Fibroblast of skin of scalp (primary cell): ENCODE measurements at regions not wholly inside any gene's neighbourhood (a gene's known extent, or its start where the extent isn't known, plus 50 kb on each side); places are given as distances from the start of the nearest gene placed in this dataset.
A peak's percentile ranks its signal among the peaks of the same experiment; 100 is the strongest.
"Not testable (repeated sequence)": the region's sequence is repeated elsewhere in the genome, so short reads cannot be mapped to it uniquely, and the experiment has no call there.

Experiments used
- DNase-seq: peaks from one replicate; pipeline ENCODE4 v3.0.0-alpha.2; 2013

- DNase-seq = no peak
Observed at GRCh38 chr12:73991138-73991537, 546.5 kb upstream of the ATXN7L3B start.

- DNase-seq = no peak
Observed at GRCh38 chr12:73998894-73999293, 538.7 kb upstream of the ATXN7L3B start.

- DNase-seq = no peak
Observed at GRCh38 chr12:74015118-74015517, 522.5 kb upstream of the ATXN7L3B start.

- DNase-seq = not testable (repeated sequence)
Observed at GRCh38 chr12:74016324-74016723, 521.3 kb upstream of the ATXN7L3B start.

- DNase-seq = no peak
Observed at GRCh38 chr12:74018849-74019248, 518.8 kb upstream of the ATXN7L3B start.

GRCh38 chr12:74021937-74022336 lies 515.7 kb upstream of the ATXN7L3B start:
- peak; percentile 63 for DNase-seq

- DNase-seq = no peak
Observed at GRCh38 chr12:74031045-74031444, 506.6 kb upstream of the ATXN7L3B start.

GRCh38 chr12:74033531-74033930 lies 504.1 kb upstream of the ATXN7L3B start:
- DNase-seq = no peak

- not testable (repeated sequence) for DNase-seq
Observed at GRCh38 chr12:74039138-74039537, 498.5 kb upstream of the ATXN7L3B start.

- DNase-seq = peak; percentile 82
Observed at GRCh38 chr12:74043343-74043742, 494.3 kb upstream of the ATXN7L3B start.

- DNase-seq = no peak
Observed at GRCh38 chr12:74049348-74049747, 488.3 kb upstream of the ATXN7L3B start.

- no peak for DNase-seq
Observed at GRCh38 chr12:74051848-74052247, 485.8 kb upstream of the ATXN7L3B start.

- DNase-seq = no peak
Observed at GRCh38 chr12:74066476-74066875, 471.2 kb upstream of the ATXN7L3B start.

- DNase-seq = no peak
Observed at GRCh38 chr12:74071182-74071581, 466.5 kb upstream of the ATXN7L3B start.

GRCh38 chr12:74076918-74077317 lies 460.7 kb upstream of the ATXN7L3B start:
- no peak for DNase-seq

GRCh38 chr12:74105434-74105833 lies 432.2 kb upstream of the ATXN7L3B start:
- no peak for DNase-seq

- no peak for DNase-seq
Observed at GRCh38 chr12:74108729-74109128, 428.9 kb upstream of the ATXN7L3B start.

- DNase-seq = peak; percentile 5
Observed at GRCh38 chr12:74111688-74112360, 425.8 kb upstream of the ATXN7L3B start.

GRCh38 chr12:74119811-74120362 lies 417.7 kb upstream of the ATXN7L3B start:
- DNase-seq = no peak

GRCh38 chr12:74120644-74121043 lies 417.0 kb upstream of the ATXN7L3B start:
- no peak for DNase-seq

GRCh38 chr12:74129702-74130101 lies 407.9 kb upstream of the ATXN7L3B start:
- DNase-seq = peak; percentile 4

GRCh38 chr12:74144396-74144795 lies 393.2 kb upstream of the ATXN7L3B start:
- DNase-seq = no peak

GRCh38 chr12:74145328-74145727 lies 392.3 kb upstream of the ATXN7L3B start:
- no peak for DNase-seq

- no peak for DNase-seq
Observed at GRCh38 chr12:74148849-74149248, 388.8 kb upstream of the ATXN7L3B start.

GRCh38 chr12:74152370-74152769 lies 385.3 kb upstream of the ATXN7L3B start:
- DNase-seq = no peak
